GM04504 (cell line): ENCODE measurements at regions not wholly inside any gene's neighbourhood (a gene's known extent, or its start where the extent isn't known, plus 50 kb on each side); places are given as distances from the start of the nearest gene placed in this dataset.

ENCODE experiments used
- DNase-seq: peaks from one replicate; pipeline ENCODE4 v3.0.0-alpha.2; 2012; ENCODE audit warnings: low read depth

DNA sequence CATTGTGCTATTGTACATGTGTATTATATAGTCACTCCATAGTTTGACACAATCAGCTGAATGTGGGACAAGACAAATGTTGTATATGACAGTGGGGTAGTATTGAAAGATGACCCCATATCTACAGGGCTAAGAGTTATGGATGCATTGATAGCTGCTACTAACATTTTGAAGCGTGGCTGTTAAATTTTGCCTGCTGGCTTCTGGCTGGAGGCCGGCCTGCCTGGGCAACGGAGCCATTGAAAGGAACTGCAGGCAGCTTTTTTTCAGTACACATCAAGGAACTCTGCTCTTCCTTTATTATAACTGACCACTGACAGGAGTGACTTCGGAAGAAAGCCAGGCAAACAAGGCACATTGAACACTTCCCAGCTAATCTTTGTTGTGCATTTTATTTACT is 76.1 kb upstream of the TMEM33 start:
- no peak for DNase-seq

DNA sequence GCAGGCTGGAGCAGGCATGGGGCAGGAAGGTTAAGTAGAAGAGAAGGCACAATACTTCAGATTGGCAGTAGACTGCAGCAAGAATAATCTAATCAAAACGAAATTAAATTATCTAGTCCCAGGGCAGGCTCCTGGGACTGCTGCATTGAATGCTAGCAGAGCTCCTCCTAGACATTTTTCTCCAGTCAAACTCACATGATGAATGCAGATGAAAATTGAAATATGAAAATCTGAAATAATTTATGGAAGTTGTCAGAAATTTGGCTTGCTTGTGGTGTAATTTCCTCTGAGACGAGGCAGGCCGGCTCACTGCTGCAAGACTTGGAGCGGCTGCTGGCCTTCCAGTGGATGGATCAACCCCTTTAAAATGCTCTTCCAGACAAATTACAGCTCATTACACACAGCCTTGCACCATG is 78.0 kb upstream of the TMEM33 start:
- DNase-seq, result no peak

DNA sequence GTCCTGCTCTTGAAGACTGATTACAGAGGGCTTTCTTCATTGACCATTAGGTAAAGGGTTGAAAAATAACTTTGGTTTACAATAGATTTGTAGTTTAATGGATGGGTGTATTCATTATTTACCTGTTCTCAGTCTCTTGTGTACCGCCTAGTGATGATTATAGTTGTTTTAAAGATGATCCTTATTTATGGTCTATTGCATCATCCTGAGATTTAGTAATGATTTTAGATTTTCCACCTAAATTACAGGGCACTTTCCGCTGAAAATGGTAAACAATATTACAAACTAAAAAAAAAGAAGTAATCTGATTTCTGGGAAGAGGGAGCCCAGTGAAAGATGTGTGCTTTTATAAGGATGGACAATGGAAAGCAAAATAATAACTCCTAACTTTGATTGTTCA is 78.4 kb upstream of the TMEM33 start:
- no peak for DNase-seq

DNA sequence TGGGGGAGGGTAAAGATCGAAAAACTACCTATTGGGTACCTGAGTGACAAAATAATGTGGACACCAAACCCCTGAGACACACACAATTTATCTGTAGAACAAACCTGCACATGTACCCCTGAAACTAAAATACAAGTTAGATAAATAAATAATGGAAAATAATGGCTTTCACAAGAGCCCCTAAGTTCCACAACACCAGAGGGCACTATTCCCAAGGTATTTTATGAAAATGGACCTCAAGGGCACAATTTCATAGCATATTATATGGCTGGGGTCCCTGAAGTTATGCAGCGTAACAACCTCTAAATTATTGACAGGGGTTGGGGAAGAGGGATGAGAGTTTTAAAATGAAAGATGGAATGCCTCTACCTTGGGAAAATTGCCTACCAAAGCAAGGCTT is 81.3 kb upstream of the TMEM33 start:
- DNase-seq, result no peak

DNA sequence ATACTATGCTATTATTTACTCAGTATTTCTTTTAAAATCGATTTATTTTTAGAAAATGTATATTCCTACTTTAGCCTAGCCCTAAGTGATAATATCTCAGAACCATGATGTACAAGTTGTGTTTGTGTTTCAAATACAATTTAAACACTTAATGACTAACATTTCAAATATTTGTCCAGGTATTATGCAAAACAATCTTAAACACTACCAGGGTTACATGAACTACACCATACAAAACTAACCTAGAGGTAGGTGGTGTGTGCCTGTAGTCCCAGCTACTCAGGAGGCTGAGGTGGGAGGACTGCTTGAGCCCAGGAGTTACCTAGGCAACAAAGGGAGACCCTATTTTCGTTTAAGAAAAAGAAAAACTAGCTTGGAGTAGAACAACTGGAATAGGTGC is 83.0 kb upstream of the TMEM33 start:
- DNase-seq, result no peak

DNA sequence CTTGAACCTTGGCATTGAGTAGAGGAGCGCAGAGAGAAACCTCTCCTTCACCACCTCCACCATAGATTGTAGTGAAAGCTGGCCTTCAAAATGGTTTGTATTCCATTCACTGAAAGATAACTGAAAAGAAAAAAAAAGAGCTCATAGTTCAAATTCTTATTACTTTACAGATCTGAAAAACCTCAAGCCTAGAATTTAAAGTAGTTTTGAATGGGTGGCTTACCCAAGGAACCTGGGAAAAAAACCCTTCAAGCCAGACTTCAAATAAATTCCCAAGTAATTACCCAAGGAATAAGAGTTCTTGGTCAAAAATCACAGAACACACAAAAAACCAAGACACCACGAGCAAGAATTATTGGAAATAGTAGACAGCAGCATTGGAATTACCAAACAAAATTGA is 83.6 kb upstream of the TMEM33 start:
- no peak for DNase-seq

DNA sequence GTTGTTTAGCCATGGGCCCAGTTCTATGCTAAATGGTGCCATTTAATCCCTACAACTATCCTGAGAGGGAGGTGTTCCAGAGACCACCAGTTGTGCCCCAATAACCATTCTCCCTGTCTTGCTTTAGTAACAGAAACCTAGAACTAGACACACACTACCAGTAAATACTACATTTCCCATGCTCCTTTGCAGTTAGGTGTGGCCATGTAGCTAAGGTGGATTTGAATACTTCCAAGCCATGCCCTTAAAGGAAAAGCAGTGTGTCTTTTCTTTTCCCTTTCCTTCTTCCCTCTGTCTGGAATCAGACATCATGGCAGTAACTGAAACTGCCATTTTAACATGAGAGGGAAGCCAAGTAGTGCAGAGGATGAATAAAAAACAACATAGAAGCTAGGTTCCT is 90.9 kb upstream of the TMEM33 start:
- no peak for DNase-seq

DNA sequence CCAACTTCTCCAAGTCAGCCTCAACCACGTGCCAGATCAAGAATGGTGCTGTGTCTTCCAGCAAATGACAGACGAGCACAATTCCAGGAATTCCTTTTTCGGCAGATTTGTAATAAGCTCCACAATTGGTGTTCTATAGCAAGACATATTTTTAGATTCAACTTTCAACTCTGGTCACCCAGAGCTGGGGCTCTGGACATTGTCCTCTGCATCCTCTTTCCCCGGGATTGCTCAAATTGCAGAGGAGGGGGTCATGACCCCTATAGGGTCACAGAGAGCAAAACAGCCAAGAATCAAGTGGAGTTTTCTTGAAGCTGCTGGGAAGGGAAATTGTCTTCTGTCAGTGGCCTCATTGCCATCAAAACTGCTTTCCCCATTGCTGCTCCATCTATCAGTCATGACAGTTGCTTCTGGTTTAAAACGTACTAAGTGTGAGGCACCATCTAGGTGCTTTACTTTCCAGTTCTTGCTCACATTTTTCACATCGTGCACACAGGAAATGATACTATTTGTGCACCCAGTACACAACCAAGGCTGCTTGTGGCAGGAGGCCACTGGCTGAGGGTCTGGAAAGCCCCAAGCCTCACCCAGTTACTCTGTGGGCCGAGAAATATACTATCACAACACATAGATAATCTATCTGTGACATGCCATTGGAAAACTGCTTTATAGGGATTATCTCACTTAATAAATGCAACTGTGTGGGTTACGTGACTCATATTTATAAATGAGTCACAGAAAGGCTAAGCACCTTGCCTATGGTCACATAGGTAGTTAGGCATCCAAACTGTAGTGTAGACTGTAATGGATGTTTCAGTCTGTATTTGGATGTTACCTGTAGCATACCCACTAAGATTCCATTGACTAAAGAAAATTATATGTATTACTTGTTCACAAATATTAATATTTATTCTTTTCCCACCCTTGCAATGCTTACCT is 91.7 kb upstream of the PHOX2B start:
- no peak for DNase-seq

DNA sequence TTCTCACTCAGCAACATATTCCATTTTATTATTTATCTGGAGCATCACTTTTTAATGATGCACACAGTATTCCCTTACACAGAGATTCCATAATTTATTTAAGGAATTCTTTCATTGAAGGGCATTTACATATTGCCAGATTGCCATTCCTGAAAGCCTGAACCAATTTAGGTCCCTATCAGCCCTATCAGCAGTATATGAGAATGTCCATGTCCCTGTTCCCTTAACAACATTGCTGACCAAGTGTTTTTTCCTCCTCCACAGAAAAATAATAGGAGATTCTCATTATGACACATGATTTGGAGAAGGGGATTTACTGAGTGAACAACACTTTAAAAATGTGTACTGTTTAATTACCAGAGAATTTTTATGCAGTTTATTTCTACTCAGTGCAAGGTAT is 90.1 kb upstream of the PHOX2B start:
- DNase-seq, result no peak

DNA sequence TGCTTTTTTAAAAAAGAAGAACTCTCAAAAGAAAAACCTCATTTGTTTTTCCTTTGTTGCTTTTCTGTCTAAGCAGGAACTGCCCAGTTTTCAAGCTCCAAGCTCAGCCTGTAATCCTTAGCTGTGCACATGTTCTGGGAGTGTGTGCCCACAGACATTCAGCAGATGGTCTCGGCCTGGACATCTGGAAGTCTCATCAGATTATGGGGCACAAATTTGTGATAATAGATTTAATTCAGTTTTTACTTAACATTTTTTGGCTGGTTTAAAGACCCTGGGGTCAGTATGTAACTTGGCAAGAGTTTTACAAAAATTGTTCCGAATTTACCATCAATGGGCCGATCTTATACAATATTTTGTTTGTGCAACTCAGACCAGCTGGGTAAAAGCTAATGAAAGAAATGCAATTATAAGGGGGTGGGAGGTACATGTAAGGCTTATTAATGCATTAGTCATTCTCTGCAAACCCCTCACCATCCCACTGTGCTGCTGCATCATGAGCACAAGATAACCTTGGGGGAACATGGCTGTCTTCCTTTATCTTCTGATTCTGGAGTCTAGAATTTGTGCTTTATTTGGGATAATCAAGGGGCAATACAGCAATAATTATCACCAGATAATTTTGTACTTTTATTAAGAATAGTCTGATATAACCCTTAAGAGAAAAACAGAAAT is 86.9 kb upstream of the PHOX2B start:
- DNase-seq, result no peak

DNA sequence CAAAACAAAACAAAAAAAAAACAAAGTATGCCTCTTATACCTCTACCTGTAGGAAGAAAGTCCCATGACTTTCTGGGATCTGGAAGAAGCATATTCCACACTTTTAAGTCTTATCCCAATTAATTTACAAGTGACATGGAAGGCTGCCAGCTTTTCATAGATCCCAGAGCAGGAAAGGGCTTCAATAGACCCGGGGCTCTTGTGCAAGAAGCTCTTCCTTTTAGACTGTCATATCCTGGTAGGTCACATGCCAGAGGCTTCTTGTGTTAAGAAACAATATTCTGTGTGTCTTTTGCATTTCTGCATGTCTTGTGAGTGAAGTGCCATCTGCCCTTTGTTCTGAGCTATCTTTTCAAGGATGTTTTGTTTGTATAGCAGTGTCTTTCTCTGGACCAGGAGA is 84.4 kb upstream of the PHOX2B start:
- DNase-seq, result no peak

DNA sequence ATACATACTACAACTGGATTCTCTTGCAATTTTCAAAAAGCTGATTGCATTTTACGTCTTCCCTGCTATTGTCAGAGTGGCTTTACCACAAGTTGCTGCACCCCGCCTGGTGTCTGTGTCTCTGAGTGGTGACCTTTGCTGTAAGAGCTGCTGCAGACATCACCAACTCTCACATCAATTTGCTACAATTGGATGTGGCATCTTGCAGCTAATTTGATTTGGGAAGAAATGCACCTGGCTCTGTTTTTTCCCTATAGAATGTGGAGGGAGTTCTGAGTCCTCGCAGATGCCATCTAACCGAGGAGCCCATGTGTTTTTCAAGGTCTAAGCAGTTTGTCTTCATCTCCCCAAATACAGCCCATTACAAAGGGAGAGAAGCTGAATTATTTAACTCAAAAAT is 73.8 kb upstream of the PHOX2B start:
- DNase-seq, result no peak

DNA sequence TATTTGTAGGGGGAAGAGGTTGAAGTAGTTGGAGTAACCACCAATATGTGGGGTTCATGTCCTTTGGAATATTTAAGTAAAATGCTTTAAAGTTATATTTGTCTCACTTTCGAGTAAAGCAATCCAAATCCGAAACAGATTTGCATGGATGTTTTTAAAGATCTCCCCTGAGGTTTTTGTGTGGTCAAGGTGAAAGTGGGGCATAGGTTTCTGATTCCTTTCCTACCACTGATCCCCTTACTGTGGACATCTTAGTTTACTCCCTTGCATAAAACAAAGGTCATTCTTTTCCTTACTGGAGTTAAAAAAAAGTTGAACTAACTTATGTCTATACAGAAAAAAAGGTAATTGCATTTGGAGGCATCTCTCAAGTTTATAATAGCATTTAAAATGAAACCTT is 71.9 kb upstream of the PHOX2B start:
- no peak for DNase-seq

DNA sequence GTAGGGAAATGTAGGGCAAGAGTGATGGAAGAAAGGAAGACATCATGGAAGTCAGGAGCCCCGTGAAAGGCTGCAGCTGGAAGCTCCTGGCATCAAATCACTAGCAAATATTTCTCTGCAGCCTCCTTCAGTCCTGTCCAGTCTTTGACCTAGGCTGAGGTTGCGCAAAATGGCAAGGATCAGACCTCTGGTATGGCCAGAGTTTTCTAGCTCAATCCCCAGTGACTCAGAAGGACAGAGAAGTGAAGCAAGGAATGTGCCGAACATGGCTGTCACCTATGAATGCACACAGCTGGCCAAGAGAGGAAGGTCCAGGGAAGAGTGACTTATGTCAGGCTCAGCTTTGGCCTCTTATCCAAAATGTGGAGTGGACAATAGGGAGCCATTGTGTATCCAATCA is 71.1 kb upstream of the PHOX2B start:
- no peak for DNase-seq

DNA sequence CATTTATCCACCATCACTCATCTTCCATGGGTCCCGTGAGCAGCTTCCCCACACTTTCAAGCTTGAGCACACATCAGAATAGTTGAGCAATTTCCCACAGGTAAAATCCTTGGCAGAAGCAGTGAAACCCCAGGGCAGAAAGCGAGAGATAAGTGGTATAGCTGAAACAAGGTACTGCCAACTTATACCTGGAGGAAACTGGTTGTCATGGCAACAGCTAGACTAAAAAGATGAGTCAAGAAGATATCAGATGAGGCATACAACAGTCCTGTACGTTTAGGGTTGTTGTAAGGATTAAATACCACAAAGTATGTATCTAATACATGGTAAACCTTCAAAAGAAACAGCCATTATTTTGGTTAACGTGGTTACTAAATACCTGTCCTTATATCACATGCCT is 66.9 kb upstream of the PHOX2B start:
- no peak for DNase-seq

DNA sequence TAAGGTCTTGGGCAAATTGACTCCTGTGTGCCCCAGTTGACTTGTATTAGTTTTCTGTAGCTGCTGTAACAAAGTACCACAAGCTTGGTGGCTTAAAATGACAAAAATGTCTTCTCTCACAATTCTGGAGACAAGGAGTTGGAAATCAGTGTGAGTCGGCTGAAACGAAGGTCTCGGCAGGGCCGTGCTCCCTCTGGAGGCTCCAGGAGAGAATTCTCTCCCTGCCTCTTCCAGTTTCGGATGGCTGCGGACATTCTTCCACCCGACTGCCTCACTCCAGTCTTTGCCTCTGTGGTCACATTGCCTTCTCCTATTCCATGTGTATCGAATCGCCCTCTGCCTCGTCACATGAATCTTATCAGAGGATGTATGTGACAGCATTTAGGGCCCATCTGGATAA is 66.0 kb upstream of the PHOX2B start:
- peak; percentile 0 for DNase-seq

DNA sequence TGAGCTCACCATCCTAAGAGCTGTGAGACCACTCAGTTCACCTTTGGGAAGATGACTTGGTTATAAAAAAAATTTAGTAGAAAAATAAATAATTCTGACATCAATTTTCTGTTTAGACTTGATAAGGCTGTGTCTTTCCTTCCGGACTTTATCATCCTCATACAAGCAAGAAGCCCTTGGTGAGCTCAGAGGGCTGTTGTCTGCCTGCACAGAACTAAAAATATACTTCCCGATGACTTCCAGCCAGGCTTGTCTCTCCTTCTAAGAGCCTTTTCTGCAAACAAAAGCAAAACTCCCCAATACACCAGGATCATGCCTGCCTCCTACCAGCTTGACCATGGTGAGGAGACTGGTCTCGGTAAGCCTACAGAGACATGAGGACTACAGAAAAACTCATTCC is 58.3 kb upstream of the PHOX2B start:
- DNase-seq, result no peak

DNA sequence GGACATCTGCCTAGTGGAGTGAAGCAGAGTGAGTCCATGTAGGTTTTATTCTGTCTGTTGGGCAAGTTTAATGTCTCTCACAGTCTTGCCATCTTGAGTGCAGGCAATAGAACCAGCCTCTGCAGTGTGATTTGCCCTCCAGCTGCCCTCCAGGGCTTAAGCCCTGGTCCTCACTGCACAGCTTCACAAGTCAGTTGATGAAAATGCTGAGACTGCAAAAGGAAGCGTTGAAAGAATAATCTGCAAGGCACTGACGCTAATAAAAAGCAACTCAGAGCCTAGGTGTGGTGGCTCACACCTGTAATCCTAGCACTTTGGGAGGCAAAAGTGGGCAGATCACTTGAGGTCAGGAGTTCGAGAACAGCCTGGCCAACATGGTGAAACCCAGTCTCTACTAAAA is 54.1 kb upstream of the PHOX2B start:
- DNase-seq, result no peak

DNA sequence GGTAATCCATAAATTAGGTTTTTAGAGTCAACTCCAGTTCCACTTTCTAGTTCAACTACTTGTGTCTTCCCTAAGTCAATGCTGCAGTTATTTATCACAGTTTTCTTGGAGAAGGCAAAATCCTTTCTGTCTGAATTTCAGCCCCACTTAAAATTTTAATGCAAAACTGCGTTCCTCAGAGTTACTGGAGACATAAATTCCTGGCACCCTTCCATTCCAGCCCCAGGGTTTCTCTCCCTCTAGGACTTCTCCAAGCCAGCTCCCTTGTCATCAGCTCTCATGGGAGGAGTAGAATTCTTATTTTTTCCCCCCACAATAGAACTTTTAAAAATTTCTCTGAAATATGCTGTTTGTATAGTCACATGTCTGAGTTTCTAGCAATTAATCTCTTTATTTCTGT is 50.6 kb upstream of the PHOX2B start:
- no peak for DNase-seq
